WTC11 (cell line): ENCODE measurements at regions not wholly inside any gene's neighbourhood (a gene's known extent, or its start where the extent isn't known, plus 50 kb on each side); places are given as distances from the start of the nearest gene placed in this dataset.

Experiments used
- ATAC-seq: fragments of 200-7000 bp; cut with Tn5 transposase; 2 replicates; pipeline ENCODE4 v1.10.0; 2021; ENCODE audit warnings: mild to moderate bottlenecking, moderate library complexity
- CTCF ChIA-PET: fragments of 300-600 bp; sonication (Branson Sonifier 250); formaldehyde crosslinking; loops from one replicate; lab custom pipeline; 2021; ENCODE audit warnings: antibody characterized with exemption; lab: Charles Lee
- POLR2A ChIA-PET: fragments of 350-600 bp; sonication (Branson Sonifier 250); formaldehyde crosslinking; loops from one replicate; lab custom pipeline; 2021; ENCODE audit warnings: antibody characterized with exemption; lab: Charles Lee
- DNase-seq: peaks from one replicate; pipeline ENCODE4 v3.0.0; 2021; ENCODE audit warnings: low spot score
- H3K27ac Mint-ChIP-seq: 2 replicates; pipeline ENCODE4 v1.8.0; 2021; ENCODE audit warnings: mixed read lengths
- H3K27me3 Mint-ChIP-seq: 2 replicates; pipeline ENCODE4 v1.8.0; 2021; ENCODE audit warnings: low read depth, mild to moderate bottlenecking, moderate library complexity, mixed read lengths
- H3K36me3 Mint-ChIP-seq: 2 replicates; pipeline ENCODE4 v1.8.0; 2021; ENCODE audit warnings: mixed read lengths
- H3K4me1 Mint-ChIP-seq: 2 replicates; pipeline ENCODE4 v1.8.0; 2022; ENCODE audit warnings: mixed read lengths
- H3K4me3 Mint-ChIP-seq: 2 replicates; pipeline ENCODE4 v1.8.0; 2021; ENCODE audit warnings: mild to moderate bottlenecking, moderate library complexity, mixed read lengths
- H3K9me3 Mint-ChIP-seq: 2 replicates; pipeline ENCODE4 v1.8.0; 2021; ENCODE audit warnings: mixed read lengths
- AFF4 ChIP-seq: sonication (generic); formaldehyde crosslinking; IDR thresholded peaks from 2 replicates; pipeline ENCODE4 v1.8.1; 2023; ENCODE audit warnings: mild to moderate bottlenecking, missing genetic modification reagents, borderline replicate concordance
- ARID4B ChIP-seq: sonication (generic); formaldehyde crosslinking; IDR thresholded peaks from 2 replicates; pipeline ENCODE4 v1.8.0; 2023; ENCODE audit warnings: missing genetic modification reagents, mild to moderate bottlenecking, borderline replicate concordance
- ATF1 ChIP-seq: sonication (generic); formaldehyde crosslinking; IDR thresholded peaks from 2 replicates; pipeline ENCODE4 v1.8.1; 2023; ENCODE audit warnings: mild to moderate bottlenecking, moderate library complexity, missing genetic modification reagents
- CDX4 ChIP-seq: fragments of 250-450 bp; sonication (Bioruptor Pico); IDR thresholded peaks from 2 replicates; pipeline ENCODE4 v1.9.0; 2021; ENCODE audit warnings: moderate library complexity, mild to moderate bottlenecking, inconsistent platforms, borderline replicate concordance
- CREB1 ChIP-seq: sonication (generic); formaldehyde crosslinking; IDR thresholded peaks from 2 replicates; pipeline ENCODE4 v1.8.0; 2023; ENCODE audit warnings: mild to moderate bottlenecking, missing genetic modification reagents
- E2F1 ChIP-seq: sonication (generic); formaldehyde crosslinking; IDR thresholded peaks from 2 replicates; pipeline ENCODE4 v1.8.0; 2022; ENCODE audit warnings: mild to moderate bottlenecking, missing genetic modification reagents
- EMX1 ChIP-seq: fragments of 250-450 bp; sonication (Bioruptor Pico); IDR thresholded peaks from 2 replicates; pipeline ENCODE4 v1.8.0; 2021; ENCODE audit warnings: mild to moderate bottlenecking
- ESRRA ChIP-seq: sonication (generic); formaldehyde crosslinking; IDR thresholded peaks from 2 replicates; pipeline ENCODE4 v1.8.1; 2022; ENCODE audit warnings: mild to moderate bottlenecking, missing genetic modification reagents, borderline replicate concordance
- FOXK1 ChIP-seq: sonication (generic); formaldehyde crosslinking; IDR thresholded peaks from 2 replicates; pipeline ENCODE4 v1.8.0; 2022; ENCODE audit warnings: mild to moderate bottlenecking, moderate library complexity, missing genetic modification reagents
- GTF2I ChIP-seq: fragments of 250-450 bp; sonication (Bioruptor Pico); conservative IDR thresholded peaks from 2 replicates; pipeline ENCODE4 v1.4.0; 2021; ENCODE audit warnings: mild to moderate bottlenecking
- JAZF1 ChIP-seq: fragments of 250-450 bp; sonication (Bioruptor Pico); IDR thresholded peaks from 2 replicates; pipeline ENCODE4 v1.9.0; 2021; ENCODE audit warnings: moderate library complexity, mild to moderate bottlenecking, inconsistent platforms
- JUN ChIP-seq: sonication (generic); formaldehyde crosslinking; IDR thresholded peaks from 2 replicates; pipeline ENCODE4 v1.8.0; 2023; ENCODE audit warnings: mild to moderate bottlenecking, missing genetic modification reagents
- MYBL2 ChIP-seq: sonication (generic); formaldehyde crosslinking; IDR thresholded peaks from 2 replicates; pipeline ENCODE4 v1.8.1; 2023; ENCODE audit warnings: mild to moderate bottlenecking, moderate library complexity, missing genetic modification reagents
- PRDM15 ChIP-seq: sonication (generic); formaldehyde crosslinking; IDR thresholded peaks from 2 replicates; pipeline ENCODE4 v1.8.0; 2022; ENCODE audit warnings: missing genetic modification reagents
- RORB ChIP-seq: fragments of 250-450 bp; sonication (Bioruptor Pico); IDR thresholded peaks from 2 replicates; pipeline ENCODE4 v1.9.0; 2021; ENCODE audit warnings: mild to moderate bottlenecking
- SMAD3 ChIP-seq: sonication (generic); formaldehyde crosslinking; IDR thresholded peaks from 2 replicates; pipeline ENCODE4 v1.8.0; 2022; ENCODE audit warnings: missing genetic modification reagents, mild to moderate bottlenecking, borderline replicate concordance
- SOX15 ChIP-seq: fragments of 250-450 bp; sonication (Bioruptor Pico); IDR thresholded peaks from 2 replicates; pipeline ENCODE4 v1.9.0; 2021; ENCODE audit warnings: mild to moderate bottlenecking
- SP1 ChIP-seq: sonication (generic); formaldehyde crosslinking; conservative IDR thresholded peaks from 2 replicates; pipeline ENCODE4 v1.8.1; 2022; ENCODE audit warnings: missing genetic modification reagents
- ZBTB21 ChIP-seq: sonication (generic); formaldehyde crosslinking; IDR thresholded peaks from 2 replicates; pipeline ENCODE4 v1.8.1; 2023; ENCODE audit warnings: mild to moderate bottlenecking, missing genetic modification reagents, borderline replicate concordance
- ZMAT4 ChIP-seq: fragments of 250-450 bp; sonication (Bioruptor Pico); IDR thresholded peaks from 2 replicates; pipeline ENCODE4 v1.9.0; 2021; ENCODE audit warnings: mild to moderate bottlenecking
- ZNF219 ChIP-seq: sonication (generic); formaldehyde crosslinking; IDR thresholded peaks from 2 replicates; pipeline ENCODE4 v1.8.0; 2023; ENCODE audit warnings: missing genetic modification reagents, mild to moderate bottlenecking, borderline replicate concordance
- ZNF396 ChIP-seq: fragments of 250-450 bp; sonication (Bioruptor Pico); IDR thresholded peaks from 2 replicates; pipeline ENCODE4 v1.8.0; 2021; ENCODE audit warnings: mild to moderate bottlenecking, moderate library complexity, borderline replicate concordance

GRCh38 chr2:17000184-17000482, 334.5 kb upstream of the CYRIA start:
- peaks cover 15% of the 10 kb centered on the region for H3K9me3 Mint-ChIP-seq
- H3K27ac Mint-ChIP-seq = no peak overlapping the region
- no peak for DNase-seq
- ChIA-PET CTCF (no interaction called here), POLR2A (no interaction called here)
- no peak overlapping the region for H3K4me3 Mint-ChIP-seq
- no peaks in the 10 kb centered on the region for H3K27me3 Mint-ChIP-seq
- ATAC-seq = no peak
- peaks cover 9% of the 10 kb centered on the region for H3K4me1 Mint-ChIP-seq
- peaks cover 3% of the 10 kb centered on the region; the same call in 1 of the 2 replicates for H3K36me3 Mint-ChIP-seq
- no peak for TF ChIP-seq PRDM15 (CRISPR knock-in tag)
- no peak for TF ChIP-seq E2F1
- TF ChIP-seq ATF1 = no peak
- no peak for TF ChIP-seq ZBTB21 (CRISPR knock-in tag)
- no peak for TF ChIP-seq JAZF1 (CRISPR knock-in tag)
- TF ChIP-seq SOX15 = no peak
- TF ChIP-seq SMAD3 = no peak
- TF ChIP-seq GTF2I (CRISPR knock-in tag) = no peak
- no peak for TF ChIP-seq JUN (CRISPR knock-in tag)
- no peak for TF ChIP-seq CDX4 (CRISPR knock-in tag)
- TF ChIP-seq ZMAT4 (CRISPR knock-in tag) = no peak
- TF ChIP-seq ZNF219 (CRISPR knock-in tag) = no peak
- TF ChIP-seq AFF4 = no peak
- TF ChIP-seq MYBL2 (CRISPR knock-in tag) = no peak
- TF ChIP-seq FOXK1 (CRISPR knock-in tag) = no peak

GRCh38 chr2:16999347-17000183, 333.9 kb upstream of the CYRIA start:
- no peak overlapping the region for H3K4me3 Mint-ChIP-seq
- no peak overlapping the region for H3K27ac Mint-ChIP-seq
- no peak for ATAC-seq
- no peaks in the 10 kb centered on the region for H3K27me3 Mint-ChIP-seq
- peaks cover 3% of the 10 kb centered on the region; the same call in 1 of the 2 replicates for H3K36me3 Mint-ChIP-seq
- ChIA-PET POLR2A (no interaction called here), CTCF (no interaction called here)
- DNase-seq = no peak
- H3K4me1 Mint-ChIP-seq = peaks cover 9% of the 10 kb centered on the region
- peaks cover 15% of the 10 kb centered on the region for H3K9me3 Mint-ChIP-seq
- TF ChIP-seq ESRRA (CRISPR knock-in tag) = no peak
- no peak for TF ChIP-seq CREB1 (CRISPR knock-in tag)
- no peak for TF ChIP-seq EMX1 (CRISPR knock-in tag)
- no peak for TF ChIP-seq SP1 (CRISPR knock-in tag)
- no peak for TF ChIP-seq ARID4B (CRISPR knock-in tag)
- TF ChIP-seq ZNF396 (CRISPR knock-in tag) = no peak
- no peak for TF ChIP-seq ZMAT4 (CRISPR knock-in tag)
- no peak for TF ChIP-seq RORB (CRISPR knock-in tag)
